ENCODE measurements at regions not wholly inside any gene's neighbourhood (a gene's known extent, or its start where the extent isn't known, plus 50 kb on each side); places are given as distances from the start of the nearest gene placed in this dataset.
"Not testable (repeated sequence)": the region's sequence is repeated elsewhere in the genome, so short reads cannot be mapped to it uniquely, and the experiment has no call there.

GRCh38 chr1:157368941-157369340 is 183.4 kb downstream of the FCRL5 start:
- DNase-seq (ENCODE audit: low spot score) = not testable (repeated sequence)

- DNase-seq (ENCODE audit: low spot score) = no peak
Observed at GRCh38 chr1:157368363-157368762, 184.0 kb downstream of the FCRL5 start.

- DNase-seq (ENCODE audit: low spot score) = no peak
Observed at GRCh38 chr1:157367870-157368269, 184.4 kb downstream of the FCRL5 start.

- no peak for DNase-seq (ENCODE audit: low spot score)
Observed at GRCh38 chr1:157367091-157367739, 185.1 kb downstream of the FCRL5 start.

GRCh38 chr1:157364612-157365011 is 187.7 kb downstream of the FCRL5 start:
- DNase-seq (ENCODE audit: low spot score) = no peak

- DNase-seq (ENCODE audit: low spot score) = no peak
Observed at GRCh38 chr1:157363660-157364140, 188.6 kb downstream of the FCRL5 start.

GRCh38 chr1:157360023-157360390 is 192.3 kb downstream of the FCRL5 start:
- DNase-seq (ENCODE audit: low spot score) = no peak

- no peak for DNase-seq (ENCODE audit: low spot score)
Observed at GRCh38 chr1:157359314-157360022, 192.8 kb downstream of the FCRL5 start.

- no peak for DNase-seq (ENCODE audit: low spot score)
Observed at GRCh38 chr1:157357111-157357510, 195.2 kb downstream of the FCRL5 start.

- DNase-seq (ENCODE audit: low spot score) = no peak
Observed at GRCh38 chr1:157356601-157357000, 195.7 kb downstream of the FCRL5 start.

GRCh38 chr1:157353546-157353945 is 198.8 kb downstream of the FCRL5 start:
- DNase-seq (ENCODE audit: low spot score) = no peak

- DNase-seq (ENCODE audit: low spot score) = no peak
Observed at GRCh38 chr1:157352817-157353408, 199.4 kb downstream of the FCRL5 start.

GRCh38 chr1:157352216-157352615 is 200.1 kb downstream of the FCRL5 start:
- no peak for DNase-seq (ENCODE audit: low spot score)

GRCh38 chr1:157351800-157352199 is 200.5 kb downstream of the FCRL5 start:
- DNase-seq (ENCODE audit: low spot score) = not testable (repeated sequence)

GRCh38 chr1:157348538-157349480 is 203.5 kb downstream of the FCRL5 start:
- DNase-seq (ENCODE audit: low spot score) = no peak

GRCh38 chr1:157347506-157347905 is 204.8 kb downstream of the FCRL5 start:
- no peak for DNase-seq (ENCODE audit: low spot score)

GRCh38 chr1:157337785-157338184 is 199.6 kb upstream of the ETV3 start:
- not testable (repeated sequence) for DNase-seq (ENCODE audit: low spot score)

GRCh38 chr1:157335056-157335455 is 196.9 kb upstream of the ETV3 start:
- no peak for DNase-seq (ENCODE audit: low spot score)

- no peak for DNase-seq (ENCODE audit: low spot score)
Observed at GRCh38 chr1:157334041-157334440, 195.8 kb upstream of the ETV3 start.

GRCh38 chr1:157330177-157330576 is 192.0 kb upstream of the ETV3 start:
- not testable (repeated sequence) for DNase-seq (ENCODE audit: low spot score)

- not testable (repeated sequence) for DNase-seq (ENCODE audit: low spot score)
Observed at GRCh38 chr1:157328120-157328519, 189.9 kb upstream of the ETV3 start.
